GM23338 (cell line): ENCODE measurements at regions not wholly inside any gene's neighbourhood (a gene's known extent, or its start where the extent isn't known, plus 50 kb on each side); places are given as distances from the start of the nearest gene placed in this dataset.

Experiments
- ATAC-seq: fragments of 200-7000 bp; cut with Tn5 transposase; 3 replicates; pipeline ENCODE4 v1.9.1; 2020
- DNase-seq: peaks from one replicate; pipeline ENCODE4 v3.0.0-alpha.2; 2015; ENCODE audit warnings: low spot score
- H2AFZ ChIP-seq: fragments of 200-600 bp; sonication (generic); 2 replicates; pipeline ENCODE4 v1.8.0; 2016; ENCODE audit warnings: antibody characterized with exemption, mild to moderate bottlenecking, moderate library complexity
- H3F3A ChIP-seq: fragments of 200-600 bp; sonication (generic); replicated peaks from 2 replicates; pipeline ENCODE4 v1.8.0; 2017; ENCODE audit warnings: antibody characterized with exemption, mixed run types, low read depth
- H3K27ac ChIP-seq: fragments of 200-600 bp; sonication (generic); 2 replicates; pipeline ENCODE4 v1.6.1; 2016; ENCODE audit warnings: low read depth
- H3K27me3 ChIP-seq: fragments of 200-600 bp; sonication (generic); 2 replicates; pipeline ENCODE4 v1.8.0; 2016; ENCODE audit warnings: mild to moderate bottlenecking, mixed run types, moderate library complexity; ENCODE audit not compliant: insufficient read depth
- H3K36me3 ChIP-seq: fragments of 200-600 bp; sonication (generic); 2 replicates; pipeline ENCODE4 v1.8.0; 2016; ENCODE audit warnings: mild to moderate bottlenecking; ENCODE audit not compliant: insufficient read depth
- H3K4me1 ChIP-seq: fragments of 200-600 bp; sonication (generic); 2 replicates; pipeline ENCODE4 v1.8.0; 2016; ENCODE audit warnings: mild to moderate bottlenecking, moderate library complexity; ENCODE audit not compliant: insufficient read depth
- H3K4me2 ChIP-seq: fragments of 200-600 bp; sonication (generic); 2 replicates; pipeline ENCODE4 v1.7.1; 2017; ENCODE audit warnings: mixed run types
- H3K4me3 ChIP-seq: fragments of 200-600 bp; sonication (generic); 2 replicates; pipeline ENCODE4 v1.6.1; 2016; ENCODE audit warnings: mixed run types
- H3K79me2 ChIP-seq: fragments of 200-600 bp; sonication (generic); replicated peaks from 2 replicates; pipeline ENCODE4 v1.8.0; 2017; ENCODE audit warnings: mild to moderate bottlenecking; ENCODE audit not compliant: insufficient read depth
- H3K9me2 ChIP-seq: fragments of 200-600 bp; sonication (generic); 2 replicates; pipeline ENCODE4 v1.8.0; 2017; ENCODE audit not compliant: insufficient read depth
- H4K20me1 ChIP-seq: fragments of 200-600 bp; sonication (generic); replicated peaks from 2 replicates; pipeline ENCODE4 v1.8.0; 2017; ENCODE audit warnings: mild to moderate bottlenecking; ENCODE audit not compliant: insufficient read depth
- H3K27ac Mint-ChIP-seq: 2 replicates; pipeline ENCODE4 v1.8.0; 2020; ENCODE audit warnings: inconsistent platforms, mild to moderate bottlenecking, moderate library complexity, mixed read lengths
- H3K27me3 Mint-ChIP-seq: 3 replicates; pipeline ENCODE4 v1.8.0; 2022; ENCODE audit warnings: low read depth, mild to moderate bottlenecking, moderate library complexity, mixed read lengths, inconsistent platforms; ENCODE audit not compliant: insufficient read depth, poor library complexity
- H3K36me3 Mint-ChIP-seq: 3 replicates; pipeline ENCODE4 v1.8.0; 2021; ENCODE audit warnings: low read depth, mild to moderate bottlenecking, inconsistent platforms, moderate library complexity, mixed read lengths
- H3K4me1 Mint-ChIP-seq: 3 replicates; pipeline ENCODE4 v1.8.0; 2020; ENCODE audit warnings: mild to moderate bottlenecking, inconsistent platforms, mixed read lengths
- H3K4me3 Mint-ChIP-seq: 3 replicates; pipeline ENCODE4 v1.8.0; 2021; ENCODE audit warnings: moderate library complexity, mild to moderate bottlenecking, inconsistent platforms, mixed read lengths
- H3K9me3 Mint-ChIP-seq: 3 replicates; pipeline ENCODE4 v1.8.0; 2020; ENCODE audit warnings: moderate library complexity, mild to moderate bottlenecking, inconsistent platforms, mixed read lengths
- CREB1 ChIP-seq: fragments of 250-450 bp; sonication (Bioruptor Pico); IDR thresholded peaks from 2 replicates; pipeline ENCODE4 v1.5.0; 2020; ENCODE audit warnings: low read depth, mild to moderate bottlenecking, moderate library complexity
- EZH2 ChIP-seq: fragments of 200-600 bp; sonication (generic); IDR thresholded peaks from one replicate; pipeline ENCODE4 v1.8.0; 2017; ENCODE audit warnings: antibody characterized with exemption, mild to moderate bottlenecking, low read depth; ENCODE audit not compliant: unreplicated experiment
- EZH2phosphoT487 ChIP-seq: fragments of 200-600 bp; sonication (generic); IDR thresholded peaks from one replicate; pipeline ENCODE4 v1.8.1; 2018; ENCODE audit warnings: antibody characterized with exemption; ENCODE audit not compliant: unreplicated experiment
- NANOG ChIP-seq: IDR thresholded peaks from 2 replicates; pipeline ENCODE4 v1.6.1; 2016; ENCODE audit warnings: antibody characterized with exemption, borderline replicate concordance
- REST ChIP-seq: IDR thresholded peaks from one replicate; pipeline ENCODE4 v1.6.1; 2018; ENCODE audit warnings: antibody characterized with exemption; ENCODE audit not compliant: unreplicated experiment
- STAT1 ChIP-seq: IDR thresholded peaks from one replicate; pipeline ENCODE4 v1.6.1; 2016; ENCODE audit warnings: antibody characterized with exemption; ENCODE audit not compliant: unreplicated experiment
- ZNF114 ChIP-seq: fragments of 250-450 bp; sonication (Bioruptor Pico); IDR thresholded peaks from 2 replicates; pipeline ENCODE4 v1.5.0; 2020; ENCODE audit warnings: mild to moderate bottlenecking, moderate library complexity
- ZNF462 ChIP-seq: fragments of 250-450 bp; sonication (Bioruptor Pico); IDR thresholded peaks from 2 replicates; pipeline ENCODE4 v1.5.0; 2020; ENCODE audit warnings: mild to moderate bottlenecking, moderate library complexity

- DNase-seq (no peak), ATAC-seq (no peak)
- Histone ChIP-seq H3K79me2 (no peaks in the 10 kb centered on the region), H3K36me3 (no peaks in the 10 kb centered on the region), H3K27ac (no peak overlapping the region), H3F3A (no peaks in the 10 kb centered on the region), H3K4me2 (no peak overlapping the region), H3K4me1 (no peaks in the 10 kb centered on the region), H3K9me2 (peaks cover 2% of the 10 kb centered on the region; the same call in 1 of the 2 replicates), H4K20me1 (no peaks in the 10 kb centered on the region), H2AFZ (no peak overlapping the region), H3K27me3 (no peaks in the 10 kb centered on the region), H3K4me3 (no peak overlapping the region)
- Mint-ChIP-seq H3K36me3 (no peaks in the 10 kb centered on the region), H3K4me1 (no peaks in the 10 kb centered on the region), H3K27ac (no peak overlapping the region), H3K4me3 (no peak overlapping the region), H3K9me3 (no peaks in the 10 kb centered on the region; the same call in 2 of the 3 replicates), H3K27me3 (no peaks in the 10 kb centered on the region)
- no peak for TF ChIP-seq ZNF462 (CRISPR knock-in tag)
- TF ChIP-seq ZNF114 (CRISPR knock-in tag): no peak
- no peak for TF ChIP-seq STAT1
- TF ChIP-seq NANOG: no peak
- TF ChIP-seq CREB1 (CRISPR knock-in tag): no peak
- TF ChIP-seq REST: no peak
- TF ChIP-seq EZH2: no peak
- TF ChIP-seq EZH2phosphoT487: no peak
Measured at GRCh38 chr9:78828521-78828920, 531.6 kb downstream of the PSAT1 start.
